ENCODE measurements at regions not wholly inside any gene's neighbourhood (a gene's known extent, or its start where the extent isn't known, plus 50 kb on each side); places are given as distances from the start of the nearest gene placed in this dataset.

DNA sequence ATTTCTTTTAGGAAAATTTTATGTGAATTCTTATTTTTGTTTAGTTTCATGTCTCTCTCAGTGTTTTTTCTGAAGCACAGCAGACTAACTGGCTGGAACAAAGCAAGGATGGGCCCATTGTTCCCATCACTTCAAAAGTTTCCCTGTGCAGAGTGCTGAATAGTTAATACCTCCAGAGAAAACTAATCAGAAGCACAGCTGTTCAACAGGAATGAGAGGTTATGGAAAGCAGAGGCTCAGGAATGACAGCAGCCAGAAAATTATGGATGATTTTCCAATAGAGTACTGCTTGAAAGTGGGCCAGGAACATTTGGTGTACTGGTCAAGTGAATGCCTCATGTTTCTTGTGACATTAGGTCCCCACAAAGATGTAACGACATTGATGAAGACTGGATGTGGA, 173.0 kb upstream of the TARS1 start:
- Mint-ChIP-seq H3K36me3 (peaks cover 0 to 11% (median 0%) of the 10 kb centered on the region in 3 donors), H3K4me1 (no peaks in the 10 kb centered on the region), H3K27ac (no peak overlapping the region), H3K4me3 (no peak overlapping the region), H3K9me3 (peaks cover 4 to 21% (median 14%) of the 10 kb centered on the region in 9 donors), H3K27me3 (peaks cover 0 to 3% (median 0%) of the 10 kb centered on the region in 5 donors)
- DNase-seq: no peak
- ATAC-seq: no peak
- POLR2A ChIA-PET: no interaction called here

DNA sequence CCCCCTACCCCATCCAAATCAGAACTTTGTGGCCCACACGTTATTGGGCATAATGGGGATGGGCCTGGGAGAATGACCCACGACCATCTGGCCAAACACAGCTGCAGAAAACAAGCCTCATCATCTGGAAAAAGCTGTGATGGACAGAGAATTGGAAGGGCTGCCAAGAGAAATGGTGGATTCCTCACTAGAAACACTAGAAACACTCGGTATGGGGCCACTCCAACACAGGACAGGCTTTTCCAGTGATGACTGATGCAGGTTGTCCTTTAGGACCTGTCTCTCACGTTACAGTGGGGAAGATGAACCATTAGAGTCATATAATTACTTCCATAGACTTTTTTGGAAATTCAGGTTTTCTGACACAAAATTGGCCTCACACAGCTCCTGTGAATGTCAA, 172.4 kb upstream of the TARS1 start:
- peaks cover 4 to 19% (median 13%) of the 10 kb centered on the region in 9 donors for H3K9me3 Mint-ChIP-seq

DNA sequence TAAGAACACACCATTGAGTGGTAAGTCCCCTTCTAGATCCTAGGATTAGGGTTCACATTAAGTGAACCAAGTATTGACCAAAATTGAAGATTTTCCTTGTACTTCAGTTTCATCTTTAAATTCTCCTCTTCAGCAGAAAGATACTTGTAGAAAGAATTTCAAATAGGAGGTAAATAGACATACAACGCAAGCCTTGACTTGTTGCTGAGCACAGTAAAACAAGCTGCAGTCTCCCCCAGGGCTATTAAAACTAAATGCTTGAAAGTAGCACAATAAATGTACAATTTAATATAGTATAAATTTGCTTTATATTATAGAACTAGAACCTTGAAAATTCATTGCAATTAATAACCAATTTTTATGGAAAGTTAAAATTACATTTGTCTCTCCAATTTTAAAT, 170.1 kb upstream of the TARS1 start:
- Mint-ChIP-seq H3K27ac (no peak overlapping the region), H3K4me3 (no peak overlapping the region), H3K36me3 (no peaks in the 10 kb centered on the region), H3K9me3 (peaks cover 0 to 2% (median 0%) of the 10 kb centered on the region in 9 donors), H3K4me1 (no peaks in the 10 kb centered on the region), H3K27me3 (peaks cover 0 to 3% (median 0%) of the 10 kb centered on the region in 5 donors)
- DNase-seq: no peak
- no peak for ATAC-seq
- POLR2A ChIA-PET: interaction anchor here (0.6 kb wide), 1 partner anchor 112 kb away, joined by 4 read pairs; no protein-coding TSS in a partner anchor

More for the DNA sequence above, 172.4 kb upstream of the TARS1 start:
- Mint-ChIP-seq H3K27me3 (peaks cover 0 to 3% (median 0%) of the 10 kb centered on the region in 5 donors), H3K36me3 (peaks cover 0 to 11% (median 0%) of the 10 kb centered on the region in 3 donors), H3K4me1 (no peaks in the 10 kb centered on the region), H3K27ac (no peak overlapping the region), H3K4me3 (no peak overlapping the region)
- DNase-seq: no peak
- POLR2A ChIA-PET: no interaction called here
- ATAC-seq: no peak

DNA sequence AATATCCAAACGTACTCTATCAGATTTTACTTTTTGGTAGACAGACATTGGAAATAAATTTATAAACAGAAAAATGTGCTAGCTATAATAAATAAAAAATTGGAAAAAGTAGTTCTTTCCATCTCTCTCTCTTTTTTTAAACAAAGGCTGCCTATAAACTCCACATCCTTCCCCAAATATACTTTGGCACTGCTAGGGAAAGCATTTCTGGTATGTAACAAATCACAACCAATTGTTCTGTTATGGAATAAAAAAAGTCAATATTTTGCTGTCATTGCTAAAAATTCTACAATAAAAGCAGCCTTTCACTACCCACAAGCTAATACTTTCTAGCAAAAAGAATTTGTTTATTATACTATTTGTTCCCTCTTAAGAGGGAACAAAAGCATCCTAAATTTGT, 169.2 kb upstream of the TARS1 start:
- H3K36me3 Mint-ChIP-seq: no peaks in the 10 kb centered on the region
- peaks cover 0 to 3% (median 0%) of the 10 kb centered on the region in 5 donors for H3K27me3 Mint-ChIP-seq
- H3K4me1 Mint-ChIP-seq: no peaks in the 10 kb centered on the region

DNA sequence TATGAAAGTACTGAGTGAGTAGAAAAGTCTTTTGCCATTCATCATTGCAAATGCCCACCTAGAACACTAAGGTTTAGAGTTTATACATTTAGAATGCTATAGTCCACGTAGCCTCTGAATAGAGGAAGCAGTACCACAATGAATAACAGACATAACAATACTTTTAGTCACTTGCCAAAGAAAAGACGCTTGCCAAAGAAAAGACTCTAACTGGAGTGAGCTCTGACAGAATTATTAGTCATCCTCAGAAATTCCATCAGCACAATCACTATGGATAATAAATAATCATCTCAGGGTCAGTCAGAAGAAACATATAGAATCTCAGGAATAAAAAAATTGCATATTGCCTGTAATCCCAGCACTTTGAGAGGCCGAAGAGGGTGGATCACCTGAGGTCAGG, 168.5 kb upstream of the TARS1 start:
- Mint-ChIP-seq H3K4me1 (no peaks in the 10 kb centered on the region), H3K27ac (no peak overlapping the region), H3K36me3 (no peaks in the 10 kb centered on the region), H3K9me3 (peaks cover 0 to 4% (median 0%) of the 10 kb centered on the region in 9 donors), H3K4me3 (no peak overlapping the region), H3K27me3 (peaks cover 0 to 3% (median 0%) of the 10 kb centered on the region in 5 donors)
- ATAC-seq: no peak
- no peak for DNase-seq
- POLR2A ChIA-PET: no interaction called here

More for the DNA sequence above, 169.2 kb upstream of the TARS1 start:
- ATAC-seq (no peak), DNase-seq (no peak)
- Mint-ChIP-seq H3K9me3 (peaks cover 0 to 2% (median 0%) of the 10 kb centered on the region in 9 donors), H3K4me3 (no peak overlapping the region), H3K27ac (no peak overlapping the region)
- POLR2A ChIA-PET: interaction anchor here (0.6 kb wide), 1 partner anchor 113 kb away, joined by 4 read pairs; no protein-coding TSS in a partner anchor

DNA sequence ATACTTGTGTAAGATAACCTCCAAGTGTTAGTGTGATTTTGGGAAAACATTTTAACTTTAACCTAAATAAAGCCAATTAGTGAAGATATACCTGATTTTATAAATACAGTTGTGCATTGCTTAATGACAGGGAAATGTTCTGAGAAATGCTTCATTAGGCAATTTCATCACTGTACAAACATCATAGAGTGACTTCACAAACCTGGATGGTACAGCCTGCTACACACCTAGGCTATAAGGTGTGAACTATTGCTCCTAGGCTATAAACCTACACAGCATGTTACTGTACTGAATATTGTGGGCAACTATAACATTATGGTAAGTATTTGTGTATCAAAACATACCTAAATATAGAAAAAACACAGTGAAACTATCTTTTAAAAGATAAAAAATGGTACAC, 166.8 kb upstream of the TARS1 start:
- peaks cover 0 to 5% (median 0%) of the 10 kb centered on the region in 9 donors for H3K9me3 Mint-ChIP-seq

DNA sequence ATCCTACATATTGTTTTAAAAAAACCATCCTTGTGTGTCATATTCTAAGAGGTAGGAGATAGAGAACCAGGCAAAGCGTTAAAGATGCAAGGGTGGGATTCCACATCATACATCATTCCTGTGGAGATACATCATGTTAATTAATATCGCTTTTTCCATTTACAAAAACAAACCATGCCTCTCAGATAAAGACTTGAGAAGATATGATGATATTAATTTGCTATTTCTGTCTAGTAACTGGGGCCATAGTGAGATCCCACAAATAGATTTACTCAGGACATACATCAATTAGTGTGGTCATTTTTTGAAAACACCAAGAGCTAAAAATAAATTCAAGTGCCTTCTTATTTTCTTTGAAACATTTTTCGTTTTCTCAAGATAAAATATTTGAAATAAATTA, 165.4 kb upstream of the TARS1 start:
- ATAC-seq: no peak
- no peak for DNase-seq
- Mint-ChIP-seq H3K9me3 (peaks cover 0 to 5% (median 0%) of the 10 kb centered on the region in 9 donors), H3K27ac (no peak overlapping the region), H3K4me1 (no peaks in the 10 kb centered on the region), H3K27me3 (peaks cover 0 to 3% (median 0%) of the 10 kb centered on the region in 5 donors), H3K36me3 (no peaks in the 10 kb centered on the region), H3K4me3 (no peak overlapping the region)
- POLR2A ChIA-PET: no interaction called here

More for the DNA sequence above, 166.8 kb upstream of the TARS1 start:
- Mint-ChIP-seq H3K4me3 (no peak overlapping the region), H3K27me3 (peaks cover 0 to 3% (median 0%) of the 10 kb centered on the region in 5 donors), H3K27ac (no peak overlapping the region), H3K36me3 (no peaks in the 10 kb centered on the region), H3K4me1 (no peaks in the 10 kb centered on the region)
- POLR2A ChIA-PET: no interaction called here
- DNase-seq: no peak
- ATAC-seq: no peak

DNA sequence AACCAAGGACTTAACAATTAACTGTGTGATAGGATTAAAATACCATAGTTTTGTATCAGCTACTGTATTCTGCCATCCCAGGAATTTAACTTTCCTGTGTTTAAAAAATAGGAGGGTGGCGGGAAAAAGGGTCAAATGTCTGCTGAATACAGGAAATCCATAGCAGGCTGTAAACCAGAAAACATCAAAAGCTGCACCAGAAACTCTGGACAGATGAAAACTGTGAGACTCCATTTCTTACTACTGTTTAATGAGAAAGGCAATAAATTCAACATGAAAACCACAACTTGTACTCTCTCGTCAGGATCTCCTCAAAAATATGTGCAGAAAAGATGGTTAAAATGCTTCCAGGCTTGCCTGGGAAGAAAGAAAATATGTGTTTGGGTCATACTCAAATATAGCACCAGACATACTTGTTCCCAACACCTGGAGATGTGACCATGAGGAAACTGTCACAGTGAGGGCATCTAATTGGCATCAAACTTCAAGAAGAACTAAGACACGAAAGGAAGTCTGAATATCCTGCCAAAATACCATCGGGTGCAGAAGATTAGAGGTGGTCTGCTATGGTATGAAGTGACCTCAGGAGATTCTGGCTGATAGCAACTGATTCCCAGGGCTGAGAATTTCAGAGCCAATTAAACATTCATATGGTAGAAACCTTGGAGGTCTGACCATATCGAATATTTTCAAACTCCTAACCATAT, 164.7 kb upstream of the TARS1 start:
- POLR2A ChIA-PET: no interaction called here
- Mint-ChIP-seq H3K9me3 (peaks cover 0 to 5% (median 0%) of the 10 kb centered on the region in 9 donors), H3K4me3 (no peak overlapping the region), H3K4me1 (no peaks in the 10 kb centered on the region), H3K27ac (no peak overlapping the region), H3K27me3 (peaks cover 0 to 3% (median 0%) of the 10 kb centered on the region in 5 donors), H3K36me3 (no peaks in the 10 kb centered on the region)
- DNase-seq (no peak), ATAC-seq (no peak)

DNA sequence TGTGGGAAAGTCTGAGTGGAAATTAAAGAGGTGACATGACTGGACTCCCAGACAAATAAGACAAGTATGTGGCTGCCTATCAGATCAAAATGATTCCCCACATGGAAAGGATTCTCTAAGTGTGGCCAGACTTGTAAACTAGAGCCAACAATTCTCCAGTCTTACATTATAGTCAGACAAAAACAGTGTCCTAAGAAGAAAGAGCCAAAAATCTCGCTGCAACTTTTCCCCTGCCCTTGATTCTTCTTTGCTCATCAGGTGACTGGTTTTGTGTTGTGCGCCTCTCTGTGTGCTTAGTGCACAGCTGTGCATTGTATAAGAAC, 164.2 kb upstream of the TARS1 start:
- POLR2A ChIA-PET: no interaction called here
- Mint-ChIP-seq H3K9me3 (peaks cover 0 to 5% (median 0%) of the 10 kb centered on the region in 9 donors), H3K36me3 (no peaks in the 10 kb centered on the region), H3K27ac (no peak overlapping the region), H3K4me1 (no peaks in the 10 kb centered on the region), H3K27me3 (peaks cover 0 to 3% (median 0%) of the 10 kb centered on the region in 5 donors), H3K4me3 (no peak overlapping the region)
- ATAC-seq (no peak), DNase-seq (no peak)

DNA sequence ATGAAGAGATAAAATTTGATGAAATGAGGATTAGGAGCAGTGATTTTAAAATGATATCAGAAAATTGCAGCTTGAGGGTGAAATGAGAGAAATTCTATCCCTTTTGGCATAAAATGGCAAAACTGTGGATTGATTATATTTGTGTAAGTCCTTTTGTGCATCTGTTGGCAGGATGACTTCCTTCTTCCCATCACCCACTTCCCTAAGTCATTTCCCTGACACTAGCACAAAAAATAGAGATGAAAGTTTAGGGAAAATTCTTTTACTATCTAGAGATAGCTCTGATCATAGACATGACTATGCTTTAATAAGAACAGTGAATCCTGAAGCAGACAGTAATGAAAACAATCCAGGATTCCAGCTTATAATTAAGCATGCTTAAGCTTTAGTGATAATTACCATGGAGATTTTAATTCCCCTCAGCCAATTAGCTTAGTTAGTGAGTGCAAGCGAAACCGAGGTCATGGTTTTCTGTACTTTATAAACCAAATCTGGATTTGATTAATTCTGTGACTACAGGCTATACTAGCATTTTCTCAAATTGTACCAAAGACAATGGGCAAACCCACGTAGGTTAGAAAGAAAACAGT, 163.6 kb upstream of the TARS1 start:
- H3K27ac Mint-ChIP-seq: no peak overlapping the region
- H3K27me3 Mint-ChIP-seq: peaks cover 0 to 3% (median 0%) of the 10 kb centered on the region in 5 donors
- POLR2A ChIA-PET: no interaction called here
- no peak overlapping the region for H3K4me3 Mint-ChIP-seq
- no peak for ATAC-seq
- DNase-seq: no peak
- peaks cover 0 to 5% (median 0%) of the 10 kb centered on the region in 9 donors for H3K9me3 Mint-ChIP-seq
- no peaks in the 10 kb centered on the region for H3K4me1 Mint-ChIP-seq
- no peaks in the 10 kb centered on the region for H3K36me3 Mint-ChIP-seq

DNA sequence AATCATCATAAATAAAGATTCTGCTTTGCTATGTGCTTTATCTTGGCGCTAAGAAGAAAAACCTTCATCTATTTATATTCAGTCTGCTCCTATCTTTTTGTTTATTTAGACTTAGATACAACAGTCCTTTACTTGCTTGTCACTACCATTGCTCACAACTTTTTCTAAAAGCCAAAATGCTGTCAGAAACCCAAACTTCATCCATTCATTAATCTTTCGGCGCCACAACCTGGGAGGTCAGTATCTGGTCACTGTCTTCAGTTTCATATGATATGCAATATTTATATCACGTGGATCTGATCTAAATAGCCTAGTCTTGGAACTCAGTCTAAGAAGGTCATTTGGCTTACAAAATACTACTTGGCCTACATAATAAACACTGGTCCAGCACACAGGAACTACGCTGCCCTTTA, 159.3 kb upstream of the TARS1 start:
- DNase-seq: no peak
- H3K4me1 Mint-ChIP-seq: no peaks in the 10 kb centered on the region
- H3K27me3 Mint-ChIP-seq: no peaks in the 10 kb centered on the region
- peaks cover 0 to 5% (median 0%) of the 10 kb centered on the region in 9 donors for H3K9me3 Mint-ChIP-seq
- no peak overlapping the region for H3K4me3 Mint-ChIP-seq
- no peaks in the 10 kb centered on the region for H3K36me3 Mint-ChIP-seq
- no peak overlapping the region for H3K27ac Mint-ChIP-seq
- POLR2A ChIA-PET: no interaction called here
- ATAC-seq: no peak

DNA sequence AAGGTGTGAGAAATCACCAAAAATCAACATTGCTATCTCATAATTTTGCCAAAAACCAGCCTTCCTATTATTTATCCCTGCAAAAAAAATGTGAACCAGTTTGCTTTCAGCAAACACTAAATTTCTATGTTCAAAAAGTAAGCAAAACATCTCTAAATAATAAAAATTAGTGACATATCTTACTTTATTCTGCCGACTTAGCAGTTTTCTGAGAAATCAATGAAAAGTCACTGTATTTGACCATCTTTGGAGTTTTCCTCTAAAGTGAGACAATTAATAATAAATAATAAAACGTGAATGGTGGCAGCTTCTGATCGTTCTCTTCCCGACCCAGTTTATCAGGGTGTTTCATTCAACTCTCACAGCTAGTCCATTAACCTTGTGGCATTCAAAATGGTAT, 158.6 kb upstream of the TARS1 start:
- H3K4me3 Mint-ChIP-seq: no peak overlapping the region
- POLR2A ChIA-PET: no interaction called here
- H3K36me3 Mint-ChIP-seq: no peaks in the 10 kb centered on the region
- H3K27me3 Mint-ChIP-seq: no peaks in the 10 kb centered on the region
- no peak for ATAC-seq
- H3K4me1 Mint-ChIP-seq: no peaks in the 10 kb centered on the region
- peaks cover 0 to 5% (median 0%) of the 10 kb centered on the region in 9 donors for H3K9me3 Mint-ChIP-seq
- no peak overlapping the region for H3K27ac Mint-ChIP-seq
- no peak for DNase-seq

DNA sequence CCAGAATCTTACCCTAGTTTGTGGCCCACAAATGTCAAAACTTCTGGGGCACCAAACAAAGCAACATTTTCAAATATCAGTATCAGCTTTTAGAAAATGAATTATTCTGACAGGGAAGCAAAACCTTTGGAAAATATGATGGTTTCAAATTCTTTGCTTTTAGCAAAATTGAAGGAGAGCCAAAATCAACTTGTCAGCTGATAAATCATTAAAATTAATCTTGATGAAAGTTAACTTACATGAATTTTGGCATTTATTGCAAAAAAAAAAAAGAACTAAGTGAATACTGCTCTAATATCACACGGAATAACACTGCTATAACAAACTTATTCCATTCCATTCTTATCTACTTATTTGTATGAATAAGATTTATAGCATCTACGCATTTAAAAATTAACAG, 158.1 kb upstream of the TARS1 start:
- Mint-ChIP-seq H3K27ac (no peak overlapping the region), H3K27me3 (no peaks in the 10 kb centered on the region), H3K4me1 (no peaks in the 10 kb centered on the region), H3K4me3 (no peak overlapping the region), H3K36me3 (no peaks in the 10 kb centered on the region), H3K9me3 (peaks cover 0 to 5% (median 0%) of the 10 kb centered on the region in 9 donors)
- POLR2A ChIA-PET: no interaction called here
- ATAC-seq (no peak), DNase-seq (no peak)
